GM18858 (cell line): ENCODE measurements at regions not wholly inside any gene's neighbourhood (a gene's known extent, or its start where the extent isn't known, plus 50 kb on each side); places are given as distances from the start of the nearest gene placed in this dataset.
"Not testable (repeated sequence)": the region's sequence is repeated elsewhere in the genome, so short reads cannot be mapped to it uniquely, and the experiment has no call there.

Experiments
- ATAC-seq: cut with Tn5 transposase; IDR thresholded peaks from one replicate; pipeline ENCODE4 v1.9.1; 2021; ENCODE audit not compliant: unreplicated experiment

DNA sequence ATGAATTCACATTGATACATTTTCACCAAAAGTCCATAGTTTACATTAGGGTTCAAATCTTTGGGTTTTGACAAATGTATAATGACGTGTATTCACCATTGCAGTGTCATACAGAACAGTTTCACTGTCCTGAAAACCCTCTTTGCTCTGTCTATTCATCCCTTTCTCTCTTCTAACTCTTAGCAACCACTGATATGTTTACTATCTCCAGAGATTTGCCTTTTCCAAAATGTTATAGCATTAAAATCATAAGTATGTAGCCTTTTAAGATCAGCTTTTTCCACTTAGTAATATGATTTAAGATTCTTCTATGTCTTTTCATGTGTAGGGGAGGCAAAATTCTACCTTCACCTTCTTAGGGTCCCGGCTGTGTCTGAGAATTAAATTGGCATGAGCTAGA is 203.8 kb downstream of the TPRG1 start:
- ATAC-seq, result no peak

DNA sequence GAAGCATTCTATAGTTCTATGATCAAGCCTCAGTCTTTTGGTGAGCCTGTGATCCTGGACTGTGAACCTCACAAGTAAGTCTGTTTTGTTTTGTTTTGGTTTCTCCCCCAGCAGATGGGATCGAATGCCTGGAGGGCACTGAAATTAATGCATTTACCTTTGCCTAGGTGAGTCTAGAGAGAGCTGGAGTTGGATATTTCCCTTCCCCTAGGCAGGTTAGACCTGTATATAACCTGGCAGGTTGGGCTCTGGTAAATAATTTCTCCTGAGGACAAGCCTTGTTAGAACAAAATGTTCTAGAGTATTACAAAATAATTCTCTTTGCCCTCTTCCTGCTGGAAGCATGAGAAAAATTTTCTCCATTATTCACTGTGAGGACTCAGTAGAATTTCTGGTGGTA is 211.9 kb downstream of the TPRG1 start:
- ATAC-seq, result no peak

DNA sequence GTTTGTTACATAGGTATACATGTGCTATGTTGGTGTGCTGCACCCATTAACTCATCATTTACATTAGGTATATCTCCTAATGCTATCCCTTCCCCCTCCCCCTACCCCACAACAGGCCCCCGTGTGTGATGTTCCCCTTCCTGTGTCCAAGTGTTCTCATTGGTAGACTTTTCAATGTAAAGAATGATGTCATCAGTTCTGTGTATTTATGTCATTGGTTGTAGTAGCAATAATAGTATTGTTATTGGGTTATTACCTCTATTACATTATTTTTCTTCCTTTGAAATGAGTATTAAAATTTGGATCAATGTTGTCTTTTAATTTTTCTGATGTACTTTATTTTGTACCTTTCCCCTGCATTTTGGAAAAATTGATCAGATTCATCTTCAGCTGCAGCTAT is 214.1 kb downstream of the TPRG1 start:
- not testable (repeated sequence) for ATAC-seq

DNA sequence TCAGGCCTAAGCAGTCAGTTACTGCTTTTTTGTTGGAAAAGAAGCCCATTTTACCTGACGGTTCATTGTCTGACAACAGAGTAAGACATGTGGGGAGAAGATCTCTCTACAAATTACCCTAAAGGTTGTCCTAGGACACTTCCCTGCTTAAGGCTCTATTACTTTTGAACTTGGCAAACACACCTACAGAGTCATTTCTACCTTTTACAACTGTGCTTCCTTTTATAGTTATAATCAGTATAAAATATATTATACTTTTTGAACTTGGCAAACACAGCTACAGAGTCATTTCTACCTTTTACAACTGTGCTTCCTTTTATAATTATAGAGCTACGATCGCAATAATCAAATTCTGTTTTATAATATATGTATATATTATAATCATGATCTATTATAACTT is 215.0 kb downstream of the TPRG1 start:
- ATAC-seq, result no peak

DNA sequence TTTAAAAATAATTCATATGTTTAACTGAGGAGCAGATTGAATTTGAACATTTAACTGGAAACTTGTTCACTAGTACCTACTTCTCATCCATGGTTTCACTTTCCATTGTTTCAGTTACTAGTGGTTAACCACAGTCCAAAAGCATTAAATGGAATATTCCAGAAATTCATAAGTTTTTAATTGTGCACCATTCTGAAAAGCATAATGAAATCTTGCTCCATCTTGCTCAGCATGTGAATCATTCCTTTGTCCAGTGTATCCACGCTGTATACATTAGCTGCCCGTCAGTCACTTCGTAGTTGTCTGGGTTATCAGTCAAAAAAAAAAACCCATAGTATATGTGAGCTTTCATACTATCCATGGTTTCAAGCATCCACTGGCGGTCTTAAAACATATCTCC is 217.6 kb downstream of the TPRG1 start:
- ATAC-seq, result no peak

DNA sequence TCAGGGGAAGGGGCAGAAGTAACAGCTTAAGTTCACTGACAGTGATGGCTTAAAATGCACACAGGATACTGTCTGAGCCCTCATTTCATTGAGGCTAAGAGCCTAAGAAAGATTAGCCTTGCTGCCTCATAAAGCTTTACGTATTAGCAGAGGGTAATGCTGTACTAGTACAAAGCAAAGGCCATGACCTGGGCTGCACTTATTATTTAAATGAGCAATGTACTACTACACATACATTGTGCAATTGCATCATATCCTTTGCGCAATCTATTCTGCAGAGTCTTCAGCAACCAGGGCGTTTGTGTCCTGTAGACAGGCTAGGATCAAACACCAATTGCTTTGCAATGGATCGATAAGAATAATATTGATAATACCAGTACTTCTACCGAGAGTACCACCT is 221.8 kb downstream of the TPRG1 start:
- ATAC-seq, result no peak

DNA sequence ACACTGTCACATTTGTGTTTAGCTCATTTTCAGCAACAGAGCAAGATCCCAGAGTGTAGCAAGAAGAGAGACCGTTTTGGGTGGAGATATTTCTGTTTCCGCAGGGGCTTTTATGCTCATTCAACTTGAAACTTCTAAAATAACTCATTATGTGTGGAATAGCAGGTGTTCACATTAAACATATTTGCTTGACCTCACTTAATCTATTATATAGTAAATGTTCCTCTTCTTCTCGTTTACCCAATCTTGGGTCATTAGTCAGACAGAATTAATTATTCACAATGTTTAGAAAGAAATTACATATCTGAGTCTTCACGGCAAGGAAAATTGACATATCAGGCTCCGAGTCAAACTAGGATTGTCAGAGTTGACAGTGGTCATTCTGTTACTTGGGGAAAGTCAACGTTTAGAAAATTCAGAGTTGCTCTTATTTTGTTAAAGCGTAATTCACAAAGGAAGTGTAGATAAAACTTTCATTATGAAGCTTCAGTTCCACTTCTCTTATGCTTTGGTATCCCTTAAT is 222.9 kb downstream of the TPRG1 start:
- ATAC-seq, result peak; percentile 88

DNA sequence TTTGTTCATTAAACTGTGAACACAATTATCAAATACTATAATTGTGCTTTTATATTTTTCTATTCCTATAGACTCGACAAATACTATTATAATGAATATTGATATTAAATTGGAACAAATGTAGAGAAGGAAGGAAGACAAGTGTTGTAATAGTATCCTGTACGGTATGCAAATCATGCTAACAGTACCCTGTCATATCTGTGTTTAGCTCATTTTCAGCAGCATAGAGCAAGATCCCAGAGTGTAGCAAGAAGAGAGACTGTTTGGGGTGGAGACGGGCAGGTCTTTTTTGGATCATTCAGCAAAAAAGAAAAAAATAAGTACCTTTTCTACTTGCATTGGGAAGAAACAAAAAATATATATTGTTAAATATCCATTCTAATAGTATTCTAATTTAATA is 224.1 kb downstream of the TPRG1 start:
- no peak for ATAC-seq

DNA sequence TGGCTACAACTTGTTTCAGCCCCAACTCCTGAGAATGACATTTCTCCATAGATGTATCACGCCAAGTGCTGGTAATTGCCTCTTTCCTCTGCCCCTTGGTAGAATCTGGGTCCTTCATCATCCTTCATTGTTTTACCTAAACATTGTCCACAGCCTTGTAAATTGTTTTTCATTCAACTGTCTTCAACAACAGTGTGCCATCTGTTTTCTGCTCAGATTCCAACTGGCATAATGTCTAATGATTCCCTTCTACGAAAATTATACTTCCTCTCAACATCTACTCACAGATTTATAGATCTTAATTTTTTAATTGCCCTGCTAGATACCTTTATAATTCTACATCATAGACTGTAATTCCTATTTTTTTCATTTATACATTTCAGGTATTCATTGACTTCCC is 226.9 kb downstream of the TPRG1 start:
- ATAC-seq, result no peak

DNA sequence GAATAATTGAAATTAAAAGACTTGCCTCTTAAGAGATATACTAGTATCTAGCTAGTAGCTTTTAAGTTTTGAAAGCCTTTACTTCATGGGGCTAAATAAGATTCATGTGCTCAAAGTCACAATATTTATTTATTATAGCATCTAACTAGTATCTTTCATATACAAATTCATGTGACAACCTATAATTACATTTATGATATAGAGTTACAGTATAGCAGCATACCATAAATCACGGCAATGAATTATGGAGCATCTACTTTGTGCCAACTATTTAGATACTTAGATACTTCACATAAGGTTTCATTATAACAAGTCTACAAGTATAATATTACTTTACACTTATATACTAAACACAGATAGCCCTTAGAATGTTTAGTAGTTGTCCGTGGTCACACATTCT is 229.4 kb downstream of the TPRG1 start:
- no peak for ATAC-seq

DNA sequence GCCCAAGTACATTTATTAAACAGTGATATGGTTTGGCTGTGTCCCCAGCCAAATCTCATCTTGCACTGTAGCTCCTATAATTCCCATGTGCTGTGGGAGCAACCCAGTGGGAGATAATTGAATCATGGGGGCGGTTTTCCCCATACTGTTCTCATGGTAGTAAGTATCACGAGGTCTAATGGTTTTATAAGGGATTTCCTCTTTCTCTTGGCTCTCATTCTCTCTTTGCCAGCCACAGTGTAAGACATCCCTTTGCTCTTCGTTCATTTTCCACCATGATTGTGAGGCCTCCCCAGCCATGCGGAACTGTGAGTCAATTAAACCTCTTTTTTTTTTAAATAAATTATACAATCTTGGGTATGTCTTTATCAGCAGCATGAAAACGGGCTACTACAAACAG is 228.0 kb upstream of the TP63 start:
- no peak for ATAC-seq

DNA sequence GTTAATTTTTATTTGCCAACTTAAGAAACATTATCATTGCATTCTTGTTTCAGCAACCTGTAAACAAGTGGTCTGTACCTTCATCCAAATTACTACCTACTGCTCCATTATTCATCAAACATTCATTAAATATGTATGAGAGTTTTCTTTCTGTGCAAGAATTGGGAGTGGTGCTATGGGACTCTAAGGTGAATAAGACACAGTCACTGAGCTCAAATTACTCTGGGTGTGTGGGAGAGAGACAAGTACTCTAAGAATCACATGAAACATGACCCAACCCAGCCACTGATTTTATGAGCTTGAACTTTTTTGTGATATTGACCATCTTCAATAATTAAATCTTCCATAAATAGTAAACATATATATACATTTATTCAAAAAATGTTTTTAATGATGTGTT is 227.2 kb upstream of the TP63 start:
- ATAC-seq, result no peak

DNA sequence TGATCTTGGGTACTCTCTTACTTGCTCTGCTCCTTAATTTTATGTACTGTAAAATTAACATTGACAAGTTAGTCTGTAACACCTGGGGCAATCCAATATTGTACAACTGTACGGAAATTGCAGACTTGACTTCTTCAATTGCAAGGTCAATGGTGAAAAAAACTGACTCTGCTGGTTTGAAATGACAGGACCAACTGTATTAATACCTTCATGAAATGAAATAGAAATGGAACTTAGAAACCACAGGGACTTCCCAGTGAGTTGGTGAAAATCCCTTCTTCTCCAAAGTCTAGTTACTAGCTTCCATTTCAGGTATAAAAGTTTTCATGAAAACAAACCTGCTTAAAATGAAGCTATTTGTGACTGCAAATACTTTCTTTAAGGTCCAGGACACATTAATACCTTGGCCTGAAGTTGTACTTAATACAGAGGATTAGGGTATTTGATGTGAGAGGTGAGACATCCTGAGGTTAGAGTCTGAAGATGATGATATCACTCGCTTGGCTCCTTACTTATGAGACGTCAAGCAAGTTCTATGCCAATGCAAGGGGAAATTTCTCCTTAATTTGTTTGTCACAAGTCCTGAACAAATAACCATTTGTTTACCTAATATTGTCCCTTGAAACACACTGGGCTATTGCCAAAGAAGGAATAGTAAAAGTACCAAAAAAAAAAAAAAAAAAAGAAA is 226.2 kb upstream of the TP63 start:
- peak; percentile 44 for ATAC-seq

DNA sequence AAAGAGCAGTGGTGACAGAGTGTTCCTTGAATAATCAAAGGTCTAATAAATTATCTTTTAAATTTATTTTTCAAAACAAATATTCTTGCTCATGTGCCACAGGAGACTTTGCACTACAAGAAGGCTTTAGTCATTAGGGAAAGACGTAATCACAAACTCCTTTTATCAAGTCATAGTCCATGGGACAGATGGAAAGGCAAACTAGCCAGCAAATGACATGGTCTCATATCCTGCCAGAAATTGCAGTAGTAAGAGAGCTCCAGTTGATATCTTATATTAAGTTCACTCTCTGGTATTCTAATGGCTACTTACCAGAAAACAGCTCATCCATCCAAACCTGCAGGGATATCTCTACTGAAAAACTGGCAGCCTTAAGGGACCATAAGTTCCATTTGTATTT is 225.0 kb upstream of the TP63 start:
- ATAC-seq, result no peak

DNA sequence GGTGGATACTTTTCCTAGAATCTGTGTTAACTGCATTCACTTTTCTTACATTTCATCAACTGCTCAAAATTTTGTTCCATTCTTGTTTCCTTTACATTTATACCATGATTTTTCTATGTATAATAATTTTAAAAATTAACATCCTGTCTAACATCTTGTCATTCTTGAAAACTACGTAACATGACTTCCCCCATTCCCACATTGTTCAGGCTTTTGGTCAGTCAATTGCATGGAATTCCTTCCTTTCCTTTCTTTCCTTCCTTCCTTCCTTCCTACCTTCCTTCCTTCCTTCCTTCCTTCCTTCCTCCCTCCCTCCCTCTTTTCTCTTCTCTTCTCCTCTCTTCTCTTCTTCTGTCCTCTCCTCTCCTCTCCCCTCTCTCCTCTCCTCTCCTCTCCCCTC is 220.7 kb upstream of the TP63 start:
- no peak for ATAC-seq

DNA sequence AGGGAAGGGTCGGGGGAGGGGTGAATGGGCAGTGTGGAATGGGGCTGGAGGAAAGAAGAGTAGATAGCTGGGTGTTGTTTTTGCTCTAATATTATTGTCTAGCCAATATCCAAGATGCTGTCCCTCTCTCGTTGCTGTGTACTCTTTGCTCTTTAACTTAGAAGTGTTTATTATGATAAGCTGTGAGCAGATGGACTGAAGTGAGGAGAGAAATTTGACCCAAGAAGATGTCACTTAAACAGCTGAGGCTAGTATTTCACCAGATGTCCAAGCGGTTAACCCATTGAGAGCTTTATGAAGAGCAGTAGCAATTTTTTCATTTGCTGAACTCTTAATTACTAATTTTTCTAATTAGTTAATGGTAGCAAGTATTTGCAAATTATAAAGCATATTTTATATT is 212.2 kb upstream of the TP63 start:
- no peak for ATAC-seq

DNA sequence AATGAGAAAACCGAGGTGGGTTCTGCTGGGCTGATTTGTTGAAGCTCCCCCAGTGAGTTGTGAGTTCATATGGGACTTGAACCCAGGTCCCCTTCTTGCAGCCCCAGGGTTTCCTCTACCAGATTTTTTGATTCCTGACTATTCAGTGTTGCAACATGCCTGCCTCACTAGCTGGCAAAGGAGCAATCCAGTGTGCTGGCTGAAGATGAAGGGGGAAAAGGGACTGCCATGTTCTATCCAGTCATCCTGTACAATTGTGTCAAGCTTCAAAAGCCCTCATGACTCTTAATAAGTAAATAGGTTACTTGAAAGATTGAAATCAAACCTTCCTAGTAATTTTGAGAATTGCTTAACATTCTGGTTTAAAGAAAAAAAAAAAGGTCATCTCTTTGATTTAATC is 211.5 kb upstream of the TP63 start:
- ATAC-seq, result no peak

DNA sequence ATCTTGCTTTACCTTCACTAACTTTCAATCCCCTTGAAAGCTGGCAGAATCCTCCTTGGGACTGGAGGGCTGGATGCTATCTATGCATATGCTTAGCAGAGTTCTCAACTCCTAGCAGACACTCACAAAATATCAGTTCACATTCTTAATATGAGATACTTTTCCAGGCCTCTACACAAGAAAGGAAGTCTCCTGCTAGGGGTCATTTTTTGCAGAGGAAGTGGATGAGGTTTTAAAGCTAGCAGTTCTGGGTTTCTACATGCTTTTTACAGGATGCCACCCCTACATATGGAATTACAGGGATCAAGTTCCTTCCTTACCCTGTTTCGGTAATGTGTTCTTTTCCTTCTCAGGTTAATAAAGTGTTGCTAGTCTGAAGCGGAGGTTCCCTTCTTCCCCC is 206.3 kb upstream of the TP63 start:
- no peak for ATAC-seq

DNA sequence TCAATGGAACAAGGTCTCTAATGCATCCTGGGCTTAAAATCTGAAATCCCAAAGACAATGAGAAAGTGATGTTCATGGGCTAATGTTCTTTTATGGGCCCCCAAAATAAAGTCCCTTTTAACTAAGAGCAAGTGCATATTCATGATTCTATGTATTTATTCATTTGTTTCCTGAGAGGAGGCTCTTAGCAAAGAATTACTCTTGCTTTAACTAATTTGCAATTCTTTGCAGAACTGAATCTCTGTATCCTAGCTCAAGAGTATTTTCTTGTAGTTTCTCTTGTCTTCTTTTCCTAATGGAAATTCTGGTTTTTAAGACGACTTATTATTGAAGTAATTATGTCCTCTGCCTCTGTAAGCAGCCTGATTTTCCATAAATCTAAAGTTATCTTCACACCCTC is 202.2 kb upstream of the TP63 start:
- ATAC-seq, result no peak

DNA sequence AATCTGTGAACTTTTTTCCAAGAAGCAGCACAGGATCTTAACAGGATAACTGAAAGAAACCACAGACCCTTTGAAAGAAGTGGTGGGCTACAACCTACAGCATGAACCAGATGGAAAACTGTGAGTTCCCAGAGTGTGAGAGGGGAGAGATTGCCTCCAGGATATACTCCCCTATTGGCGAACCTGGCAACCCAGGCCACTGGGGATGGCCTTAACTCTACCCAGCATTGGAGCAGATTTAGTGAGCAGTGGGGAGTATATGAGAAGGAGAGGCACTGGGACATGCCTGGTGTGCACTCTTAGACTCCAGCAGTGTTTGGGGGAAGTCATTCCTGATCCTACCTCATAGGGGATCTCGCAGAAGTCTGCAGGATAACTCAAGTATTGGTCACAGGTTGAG is 201.0 kb upstream of the TP63 start:
- ATAC-seq, result no peak

DNA sequence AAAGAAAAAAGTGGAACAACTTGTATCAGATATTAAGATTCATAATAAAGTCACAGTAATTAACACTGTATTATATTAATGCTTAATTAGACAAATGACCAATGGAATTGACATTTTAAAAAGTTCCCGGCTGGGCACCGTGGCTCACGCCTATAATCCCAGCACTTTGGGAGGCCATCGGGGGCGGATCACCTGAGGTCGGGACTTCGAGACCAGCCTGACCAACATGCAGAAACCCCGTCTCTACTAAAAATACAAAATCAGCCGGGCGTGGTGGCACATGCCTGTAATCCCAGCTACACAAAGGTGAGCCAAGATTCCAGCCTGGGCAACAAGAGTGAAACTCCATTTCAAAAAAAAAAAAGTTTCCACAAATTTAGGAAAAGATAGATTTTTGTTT is 188.9 kb upstream of the TP63 start:
- ATAC-seq, result not testable (repeated sequence)

DNA sequence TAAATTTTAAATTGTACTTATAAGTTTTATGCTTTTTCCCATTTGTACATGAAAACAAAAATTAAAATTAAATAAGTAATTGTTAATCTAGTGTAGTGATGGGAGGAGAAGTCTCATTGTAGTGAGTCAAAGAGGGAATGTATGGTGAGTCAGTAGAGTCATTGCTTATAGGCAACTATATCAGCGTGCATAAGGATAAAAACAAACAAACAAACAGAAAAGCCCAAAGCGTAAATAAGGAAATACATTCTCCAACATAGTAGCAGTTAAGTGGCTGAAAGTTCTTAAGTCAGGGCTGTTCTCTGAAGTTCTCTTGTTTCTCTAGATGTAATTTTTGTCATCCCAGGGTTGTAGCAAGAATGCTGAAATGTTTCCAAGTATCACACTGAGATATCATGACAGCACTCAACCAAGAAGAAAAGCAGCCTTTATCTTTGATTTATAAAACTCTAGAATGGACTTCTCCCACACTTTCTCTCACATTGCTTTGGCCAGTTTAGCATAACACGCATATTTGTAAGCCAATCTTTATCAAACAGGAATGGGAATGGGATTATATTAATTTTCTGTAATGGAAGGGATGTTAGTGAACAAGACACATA is 184.1 kb upstream of the TP63 start:
- no peak for ATAC-seq

DNA sequence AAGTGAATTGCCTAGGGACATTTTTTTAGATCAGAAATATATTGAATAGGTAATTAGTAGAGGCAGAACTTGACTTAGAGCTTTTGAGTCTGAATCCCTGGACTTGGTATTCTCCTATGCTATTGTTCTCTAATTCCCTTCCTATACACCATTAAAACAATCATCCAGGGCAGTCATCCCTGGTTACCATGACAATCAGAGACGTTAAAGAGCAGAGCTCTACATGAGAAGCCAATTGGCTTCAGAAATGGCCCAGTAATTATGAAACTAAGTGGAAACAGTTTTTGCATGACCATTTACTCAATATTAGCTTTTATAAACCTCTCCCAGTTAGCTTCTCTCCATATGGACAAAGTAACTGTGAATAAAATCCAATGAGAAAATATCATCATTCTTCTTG is 182.1 kb upstream of the TP63 start:
- ATAC-seq, result no peak
